Astrocyte of the spinal cord (primary cell): ENCODE measurements at regions not wholly inside any gene's neighbourhood (a gene's known extent, or its start where the extent isn't known, plus 50 kb on each side); places are given as distances from the start of the nearest gene placed in this dataset.

Source experiments
- DNase-seq: peaks from one replicate; pipeline ENCODE4 v3.0.0; 2011; ENCODE audit warnings: low read depth, low spot score
- H3K4me3 ChIP-seq: 2 replicates; pipeline ENCODE4 v1.5.1; 2011; ENCODE audit warnings: low read depth, mild to moderate bottlenecking, low read length, moderate library complexity
- CTCF ChIP-seq: IDR thresholded peaks from 2 replicates; pipeline ENCODE4 v1.5.1; 2012; ENCODE audit warnings: low read depth, mild to moderate bottlenecking, low read length, inconsistent platforms
- in situ Hi-C: cut with HindIII; loops from 2 replicates; pipeline ENCODE4 v1.10.0; 2017; ENCODE audit warnings: low sequenced_read_pairs

- in situ Hi-C loops = no loop called here
- no peak for DNase-seq
- TF ChIP-seq CTCF = no peak
- H3K4me3 ChIP-seq = no peak overlapping the region
These were observed 96.7 kb upstream of the SEMA6A start for GRCh38 chr5:116671211-116671736.

- no peak for DNase-seq
- in situ Hi-C loops = no loop called here
- no peak for TF ChIP-seq CTCF
- H3K4me3 ChIP-seq = no peak overlapping the region
These were observed 94.8 kb upstream of the SEMA6A start for GRCh38 chr5:116669261-116670031.

GRCh38 chr5:116668390-116668789 lies 93.8 kb upstream of the SEMA6A start:
- TF ChIP-seq CTCF = no peak
- no peak overlapping the region for H3K4me3 ChIP-seq
- in situ Hi-C loops = no loop called here
- DNase-seq = no peak

- in situ Hi-C loops = no loop called here
- no peak for TF ChIP-seq CTCF
- no peak for DNase-seq
- H3K4me3 ChIP-seq = no peak overlapping the region
These were observed 92.3 kb upstream of the SEMA6A start for GRCh38 chr5:116666901-116667300.

- DNase-seq = no peak
- TF ChIP-seq CTCF = no peak
- no peak overlapping the region for H3K4me3 ChIP-seq
- in situ Hi-C loops = no loop called here
These were observed 90.4 kb upstream of the SEMA6A start for GRCh38 chr5:116664988-116665387.

- TF ChIP-seq CTCF = no peak
- DNase-seq = no peak
- in situ Hi-C loops = no loop called here
- no peak overlapping the region for H3K4me3 ChIP-seq
These were observed 88.5 kb upstream of the SEMA6A start for GRCh38 chr5:116663081-116663480.

- DNase-seq = no peak
- in situ Hi-C loops = no loop called here
- no peak for TF ChIP-seq CTCF
- H3K4me3 ChIP-seq = no peak overlapping the region
These were observed 86.8 kb upstream of the SEMA6A start for GRCh38 chr5:116661419-116661818.
